ENCODE measurements at regions not wholly inside any gene's neighbourhood (a gene's known extent, or its start where the extent isn't known, plus 50 kb on each side); places are given as distances from the start of the nearest gene placed in this dataset.

DNA sequence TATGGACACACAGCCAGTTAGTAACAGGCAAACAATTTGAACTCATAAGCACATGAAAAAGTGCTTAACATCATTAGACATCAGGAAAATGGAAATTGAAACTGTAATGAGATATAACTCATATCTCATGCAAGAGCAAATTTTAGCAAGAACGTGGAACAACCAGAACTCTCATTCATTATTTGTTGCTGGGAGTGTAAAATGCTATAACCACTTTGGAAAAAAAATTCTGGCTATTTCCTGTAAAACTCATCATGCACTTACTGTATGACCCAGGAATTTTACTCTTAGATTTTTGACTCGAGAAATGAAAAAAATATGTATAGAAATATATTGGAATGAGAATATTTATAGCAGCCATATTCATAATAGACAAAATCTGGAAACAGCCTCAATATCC, 205.7 kb upstream of the PUM3 start:
- no peak for DNase-seq (ENCODE audit: low read depth)

DNA sequence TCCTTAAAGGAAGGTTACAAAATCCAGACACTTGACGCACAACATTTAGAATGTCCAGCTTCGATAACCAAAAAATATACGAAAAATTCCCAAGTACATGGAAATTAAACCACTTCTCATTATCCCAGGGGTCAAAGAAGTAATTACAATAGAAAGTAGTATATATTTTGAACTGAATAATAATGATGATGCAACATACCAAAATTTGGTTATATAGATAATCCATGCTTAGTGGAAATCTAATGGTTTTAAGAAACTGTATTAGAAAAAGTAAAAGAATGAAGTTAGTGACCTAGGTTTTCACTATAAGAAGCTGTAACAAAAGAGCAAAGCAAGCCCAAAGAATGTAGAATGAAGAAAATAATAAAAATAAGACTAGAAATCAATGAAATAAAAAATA, 204.0 kb upstream of the PUM3 start:
- no peak for DNase-seq (ENCODE audit: low read depth)

DNA sequence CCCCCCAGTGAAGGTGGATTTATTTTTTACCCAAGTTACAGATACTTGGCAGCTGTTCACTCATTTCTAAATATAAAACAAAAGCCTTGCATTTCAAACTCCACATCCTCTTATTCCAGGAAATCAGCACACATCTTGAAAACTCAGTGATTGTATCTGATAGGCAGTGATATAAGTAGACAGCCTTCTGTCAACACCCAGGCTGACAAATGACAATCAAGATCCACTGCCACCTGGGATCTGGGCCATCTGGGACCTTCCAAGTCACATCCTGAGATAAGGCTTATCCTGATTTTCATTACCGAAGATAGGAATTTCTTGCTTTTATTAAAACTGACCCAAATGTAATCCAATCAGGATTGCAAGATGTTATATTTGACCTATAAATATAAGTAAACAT, 201.3 kb upstream of the PUM3 start:
- DNase-seq (ENCODE audit: low read depth): no peak

DNA sequence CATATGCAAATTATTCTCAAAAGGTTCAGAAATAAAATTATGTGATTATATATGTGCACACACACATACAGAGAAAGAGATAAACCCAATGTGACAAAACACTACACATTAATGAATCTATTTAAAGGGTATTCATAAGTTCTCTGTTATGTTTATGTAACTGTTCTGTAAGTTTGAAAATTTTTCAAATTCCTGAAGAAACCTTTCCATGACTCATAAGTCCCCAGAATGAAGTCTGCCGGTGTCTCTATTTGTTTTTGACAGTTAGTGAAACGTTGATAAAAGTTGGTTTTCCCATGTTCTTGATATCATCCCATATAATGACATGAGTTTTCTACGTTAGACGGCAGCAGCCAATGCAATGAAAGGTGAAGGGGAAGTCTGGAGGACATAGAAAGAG, 199.5 kb upstream of the PUM3 start:
- DNase-seq (ENCODE audit: low read depth): no peak

DNA sequence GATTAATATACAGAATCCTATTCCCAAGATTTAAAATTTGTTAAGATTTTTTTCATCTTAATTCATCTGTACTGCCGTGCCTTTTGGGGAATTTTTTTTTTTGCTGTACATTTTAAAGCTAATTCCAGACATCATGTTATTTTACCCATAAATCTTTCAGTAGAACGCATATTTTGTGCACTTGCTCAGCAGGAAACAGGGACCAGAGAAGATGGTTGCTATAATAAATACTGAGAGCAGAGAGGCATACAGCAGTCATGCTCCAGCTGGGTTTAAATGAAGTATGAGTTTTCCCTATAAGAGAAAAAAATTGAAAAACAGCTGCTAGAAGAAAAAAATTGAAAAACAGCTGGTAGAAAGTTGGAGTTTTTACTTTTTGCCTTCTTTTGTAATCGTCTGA, 196.9 kb upstream of the PUM3 start:
- no peak for DNase-seq (ENCODE audit: low read depth)

DNA sequence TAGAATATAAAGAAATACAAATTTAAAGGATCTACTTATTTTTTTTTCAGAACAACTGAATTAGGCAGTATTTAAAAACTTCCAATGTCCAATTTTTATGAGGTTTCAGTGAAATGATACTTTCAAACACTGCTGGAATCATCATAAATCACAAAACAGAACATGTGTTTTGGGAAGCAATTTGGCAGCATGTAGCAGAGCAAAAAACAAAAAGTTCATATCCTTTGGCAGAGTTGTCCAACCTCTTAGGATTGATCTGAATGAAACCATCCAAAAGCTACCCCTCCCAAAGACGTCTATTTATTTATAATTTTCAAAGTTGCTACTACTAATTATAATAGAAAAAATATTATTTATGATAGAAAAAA, 192.4 kb upstream of the PUM3 start:
- DNase-seq (ENCODE audit: low read depth): no peak

DNA sequence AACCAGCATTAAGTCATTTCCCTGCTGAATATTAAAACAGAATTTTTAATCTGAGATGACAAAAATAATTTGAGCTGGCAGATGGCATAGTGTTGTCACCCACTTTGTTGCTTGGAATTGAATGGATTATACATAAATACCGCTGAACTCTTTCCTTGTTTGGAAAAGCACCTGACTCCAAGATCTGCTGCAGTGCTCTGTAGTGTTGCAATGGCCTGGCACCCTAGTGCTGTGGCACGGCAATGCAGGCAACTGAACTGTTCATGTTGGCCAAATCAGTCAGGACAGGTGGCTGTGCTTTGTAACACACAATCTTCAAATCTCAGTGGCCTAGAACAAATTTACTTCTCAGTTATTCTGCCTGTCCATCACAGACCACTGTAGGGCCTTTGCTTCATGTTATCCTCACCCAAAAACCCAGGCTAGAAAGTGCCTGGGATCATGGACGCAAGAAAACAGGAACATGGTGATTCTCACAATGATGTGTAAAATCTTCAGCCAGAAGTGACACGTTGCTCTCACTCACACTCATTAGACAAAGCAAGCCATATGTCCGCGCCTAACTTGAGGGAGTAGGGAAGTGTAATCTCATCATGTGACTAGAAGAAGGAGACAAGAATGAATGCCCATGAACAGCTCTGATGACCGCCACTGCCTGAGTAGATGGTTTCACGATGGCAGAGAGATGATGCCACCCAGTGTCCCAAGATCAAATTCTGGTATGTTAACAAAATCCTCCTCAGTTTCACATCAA, 191.9 kb upstream of the PUM3 start:
- no peak for DNase-seq (ENCODE audit: low read depth)

DNA sequence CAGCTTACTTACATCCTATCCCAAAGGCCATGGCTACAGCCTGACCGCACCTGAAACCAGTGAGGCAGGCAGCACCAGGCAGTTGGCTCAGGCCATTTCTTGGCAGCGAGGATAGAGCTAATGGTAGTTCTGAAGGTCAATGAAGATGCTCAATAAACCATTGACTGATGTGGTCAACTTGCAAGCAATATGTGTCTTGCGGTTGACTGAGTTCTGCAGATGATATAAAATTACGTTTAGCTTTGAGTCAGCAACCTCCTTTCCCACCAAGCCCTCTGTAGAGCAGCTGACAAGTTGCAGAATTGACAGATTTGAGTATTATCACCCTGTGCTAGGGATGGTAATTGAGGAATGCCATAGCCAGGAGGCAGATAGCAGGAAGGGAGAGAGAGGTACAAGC, 189.0 kb upstream of the PUM3 start:
- no peak for DNase-seq (ENCODE audit: low read depth)

DNA sequence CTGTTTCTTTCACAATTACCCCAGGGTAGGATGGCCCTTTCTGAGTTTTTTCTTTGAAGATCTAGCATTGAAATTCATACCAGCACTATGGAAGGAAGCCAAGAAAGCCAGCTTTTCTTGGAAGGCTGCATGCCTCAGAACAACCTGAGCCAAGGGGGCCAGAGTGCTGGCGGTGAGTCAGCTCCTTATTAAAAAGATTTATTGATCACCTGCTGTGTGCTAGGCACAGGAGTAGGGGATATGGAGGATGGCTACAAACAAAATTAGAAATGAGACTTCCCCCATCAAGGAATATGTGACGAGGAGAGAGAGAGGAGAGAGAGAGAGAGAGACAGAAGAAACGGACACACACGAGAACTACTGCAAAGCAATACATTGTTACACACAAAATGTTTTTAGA, 184.6 kb upstream of the PUM3 start:
- DNase-seq (ENCODE audit: low read depth): no peak

DNA sequence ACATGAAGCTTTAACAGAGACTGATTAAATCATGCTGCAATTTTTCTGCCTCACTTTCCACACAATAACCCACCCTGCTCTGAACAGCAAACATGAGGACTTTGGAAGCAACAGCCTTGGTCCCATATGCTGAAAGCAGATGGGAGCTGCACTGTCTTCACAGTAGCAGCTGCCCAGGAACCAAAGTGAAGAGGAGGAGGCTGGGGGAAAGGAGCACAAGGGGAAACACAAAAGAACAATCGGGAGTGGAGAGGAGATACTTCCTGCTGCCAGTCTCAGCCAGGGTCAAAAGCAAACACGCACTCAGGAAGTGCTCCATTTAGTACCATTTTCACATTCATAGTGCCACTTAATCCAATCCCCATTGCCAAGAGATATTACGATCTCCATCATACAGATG, 183.3 kb upstream of the PUM3 start:
- no peak for DNase-seq (ENCODE audit: low read depth)

DNA sequence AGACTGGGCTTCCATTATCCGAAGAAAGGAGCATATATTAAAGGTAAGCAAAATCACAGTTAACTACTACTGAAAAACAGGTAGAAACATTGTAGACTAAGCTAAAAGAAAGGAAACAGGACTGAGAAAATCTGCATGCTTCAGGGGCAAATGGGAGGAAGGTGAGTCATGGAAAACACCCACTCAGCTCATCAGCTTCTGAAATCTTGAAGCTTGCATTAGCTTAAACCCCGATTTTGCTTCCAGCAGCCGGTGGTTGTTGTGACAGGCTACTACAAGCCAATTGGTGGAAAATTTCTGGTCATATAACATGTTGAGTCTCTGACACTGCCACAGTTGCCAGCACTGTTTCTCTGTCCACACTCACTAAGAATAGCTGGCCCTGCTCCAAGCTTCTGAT, 179.6 kb upstream of the PUM3 start:
- no peak for DNase-seq (ENCODE audit: low read depth)

DNA sequence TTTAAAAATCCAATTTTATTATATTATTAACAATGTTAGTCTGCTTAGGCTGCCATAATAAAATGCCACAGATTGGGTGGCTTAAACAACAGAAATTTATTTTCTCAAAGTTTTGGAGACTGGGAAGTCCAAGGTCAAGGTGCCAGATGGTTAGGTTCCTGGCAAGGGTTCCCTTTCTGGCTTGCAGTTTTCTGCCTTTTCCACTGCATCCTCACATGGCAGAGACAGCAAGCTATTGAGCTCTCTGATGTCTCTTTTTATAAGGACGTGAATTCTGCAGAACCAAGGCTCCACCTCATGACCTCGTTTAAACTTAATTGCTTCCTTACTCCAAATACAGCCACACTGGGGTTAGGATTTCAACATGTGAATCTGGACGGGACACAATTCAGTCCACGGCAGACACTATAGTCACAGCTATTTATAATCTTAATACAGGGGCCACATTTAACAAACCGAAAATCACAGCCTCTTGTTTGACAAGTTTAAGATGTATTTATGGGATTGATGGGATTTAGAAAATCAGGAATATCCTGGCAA, 174.9 kb upstream of the PUM3 start:
- DNase-seq (ENCODE audit: low read depth): no peak

DNA sequence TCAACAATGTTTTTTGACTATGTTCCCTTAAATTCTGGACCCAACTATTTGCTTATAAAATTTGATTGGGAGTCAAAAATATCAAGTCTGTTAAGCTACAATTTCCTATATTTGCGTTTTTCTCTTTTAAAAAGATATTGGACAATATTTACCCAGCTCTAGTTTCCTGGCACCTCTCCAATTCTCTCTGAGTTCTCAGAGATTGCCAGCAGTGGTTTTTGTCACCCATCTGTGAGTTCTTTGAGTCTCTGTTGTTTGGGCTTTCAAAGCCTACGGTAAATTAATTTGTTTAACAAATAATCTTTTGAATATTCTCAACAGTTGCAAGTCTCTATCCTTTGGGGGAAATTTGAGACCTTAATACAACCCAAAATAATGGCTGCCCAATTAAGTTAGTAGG, 174.2 kb upstream of the PUM3 start:
- DNase-seq (ENCODE audit: low read depth): no peak

DNA sequence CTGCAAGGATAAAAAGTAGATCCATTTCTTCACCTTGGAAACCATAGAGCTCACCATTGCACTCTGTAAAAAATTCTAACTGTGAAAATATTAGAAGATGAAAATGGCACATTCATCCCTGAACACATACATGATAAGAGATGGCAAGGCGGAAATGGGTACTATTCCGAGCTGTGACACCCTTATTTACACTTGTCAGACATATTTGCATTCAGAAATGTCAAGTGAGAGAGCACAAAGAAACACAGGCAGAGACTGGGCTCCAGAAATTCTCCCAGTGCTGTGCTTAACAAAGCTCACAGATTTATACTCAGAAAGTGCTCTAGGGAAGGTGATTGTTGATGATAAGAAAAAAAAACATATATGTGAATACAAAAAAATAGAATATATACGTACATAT, 170.3 kb upstream of the PUM3 start:
- no peak for DNase-seq (ENCODE audit: low read depth)

DNA sequence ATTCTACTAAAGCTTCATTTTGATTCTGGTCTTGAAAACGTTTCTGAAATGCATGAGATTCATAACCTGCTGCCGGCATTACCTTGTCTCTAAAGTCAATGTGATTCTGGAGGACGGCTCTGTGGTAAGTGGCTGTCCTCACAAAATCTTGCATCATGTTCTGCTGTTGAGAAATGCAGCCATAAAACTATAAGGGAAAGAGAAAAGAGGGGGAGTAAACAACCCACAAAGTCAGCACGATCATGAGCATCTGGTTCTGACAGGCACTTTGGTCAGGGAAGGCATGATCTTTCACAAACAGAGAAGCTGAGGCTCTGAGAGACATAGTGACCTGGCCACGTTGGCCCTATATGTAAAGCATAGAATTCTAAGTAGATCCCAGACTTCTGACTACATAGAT, 168.9 kb upstream of the PUM3 start:
- DNase-seq (ENCODE audit: low read depth): no peak

DNA sequence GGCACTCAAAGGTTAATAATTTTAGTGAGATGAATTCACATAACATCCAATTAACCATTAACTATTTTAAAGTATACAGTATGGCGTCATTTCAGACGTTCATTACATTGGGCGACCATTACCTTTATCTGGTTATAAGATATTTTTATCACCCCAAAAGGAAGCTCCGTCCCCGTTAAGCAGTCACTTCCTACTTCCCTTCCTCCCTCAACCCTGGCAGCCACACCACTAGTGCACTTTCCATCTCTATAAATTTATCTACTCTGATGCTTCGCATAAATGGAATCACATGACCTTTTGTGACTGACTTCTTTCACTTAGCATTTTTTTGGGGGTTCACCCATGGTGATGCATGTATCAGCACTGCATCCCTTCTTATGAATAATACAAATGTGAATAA, 168.3 kb upstream of the PUM3 start:
- DNase-seq (ENCODE audit: low read depth): no peak

DNA sequence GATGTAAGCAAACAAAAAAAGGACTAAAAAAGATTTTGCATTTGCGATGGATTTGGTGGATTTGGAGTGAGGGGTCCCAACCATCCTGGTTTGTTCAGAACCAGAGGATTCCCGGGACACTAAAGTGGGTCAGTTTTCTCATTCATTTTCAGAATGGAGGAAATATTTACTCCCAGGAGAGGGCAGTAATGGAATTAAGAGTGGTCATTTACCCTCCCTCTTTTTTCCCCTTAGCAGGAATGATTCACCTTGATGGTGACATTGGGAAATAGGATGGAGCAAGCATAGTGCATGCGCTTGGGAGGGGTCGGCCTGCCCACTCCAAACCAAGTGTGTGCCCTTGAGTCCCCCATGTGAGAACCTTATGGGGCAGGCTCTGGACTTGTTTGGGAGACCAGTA, 164.2 kb upstream of the PUM3 start:
- DNase-seq (ENCODE audit: low read depth): no peak

DNA sequence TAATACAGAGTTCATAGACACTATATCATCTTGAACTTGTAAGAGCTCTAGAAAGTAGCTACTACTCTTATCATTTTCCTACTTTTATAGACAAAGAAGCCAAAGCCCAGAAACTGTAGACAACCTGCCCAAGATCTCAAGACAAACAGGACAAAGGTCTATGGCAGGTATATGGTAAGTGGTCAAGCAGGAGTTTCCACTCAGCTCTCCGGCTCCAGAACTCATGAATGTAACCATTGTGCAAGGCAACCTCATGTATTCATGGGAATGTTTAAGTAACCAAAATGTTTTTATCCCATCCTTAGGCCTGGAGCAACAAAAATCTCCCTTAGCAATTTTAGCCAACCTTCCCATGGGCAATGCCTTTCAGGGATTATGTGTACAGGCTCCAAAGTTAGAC, 163.4 kb upstream of the PUM3 start:
- no peak for DNase-seq (ENCODE audit: low read depth)

DNA sequence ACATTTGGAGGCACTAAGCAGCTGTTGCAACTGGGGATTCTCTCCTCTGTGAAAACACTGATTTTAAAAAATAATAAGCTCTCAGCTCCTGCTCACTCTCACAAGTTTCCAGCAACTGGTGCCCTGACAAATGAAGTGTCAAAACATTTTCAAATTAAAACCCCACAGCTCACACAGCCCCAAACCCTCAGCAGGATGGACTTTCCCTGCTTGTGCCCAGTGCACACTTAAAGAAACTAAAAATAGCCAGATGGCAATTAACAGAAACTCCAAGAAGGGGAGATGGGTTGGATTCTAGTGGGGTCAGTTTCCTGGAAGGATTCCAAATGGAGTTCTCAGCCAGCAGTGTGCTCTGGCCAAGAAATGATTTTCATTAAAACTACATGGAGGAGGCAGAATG, 163.0 kb upstream of the PUM3 start:
- DNase-seq (ENCODE audit: low read depth): no peak

DNA sequence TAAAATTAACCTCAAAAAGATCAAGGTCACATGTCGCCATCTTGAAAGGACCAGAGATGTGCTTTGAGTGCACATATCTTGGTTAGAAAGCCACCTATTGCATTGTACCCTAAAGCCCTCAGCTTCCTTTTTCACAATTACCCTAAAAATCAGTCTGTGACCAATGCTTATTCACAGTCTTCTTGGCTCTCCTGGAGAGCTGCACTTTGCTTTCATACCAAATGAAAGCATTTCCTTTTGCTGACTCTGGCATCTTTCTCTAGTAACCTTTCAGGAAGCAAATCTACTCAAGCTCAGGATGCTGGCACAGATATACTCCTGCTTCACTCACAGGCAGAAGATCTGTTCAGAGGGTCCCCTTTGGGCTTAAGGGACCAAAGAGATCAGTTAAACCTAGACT, 160.7 kb upstream of the PUM3 start:
- no peak for DNase-seq (ENCODE audit: low read depth)

DNA sequence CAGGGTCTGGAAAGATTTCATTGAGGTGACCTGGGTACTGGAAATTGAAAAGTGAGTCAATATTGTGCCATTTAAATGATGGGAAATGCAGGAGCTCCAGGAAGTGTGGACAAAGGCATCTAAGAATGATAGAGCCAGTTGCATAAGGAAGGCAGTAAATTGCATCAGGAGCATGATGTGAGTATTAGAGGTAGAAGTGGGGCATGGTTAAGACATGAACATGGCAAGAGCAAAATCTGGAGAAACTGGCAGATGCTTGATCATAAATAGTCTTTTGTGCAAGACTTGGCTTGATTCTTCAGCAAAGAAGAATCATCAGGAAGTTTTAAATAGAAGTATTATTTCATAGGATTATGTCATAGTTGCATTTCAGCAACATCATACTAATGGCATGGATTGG, 157.4 kb upstream of the PUM3 start:
- DNase-seq (ENCODE audit: low read depth): no peak

DNA sequence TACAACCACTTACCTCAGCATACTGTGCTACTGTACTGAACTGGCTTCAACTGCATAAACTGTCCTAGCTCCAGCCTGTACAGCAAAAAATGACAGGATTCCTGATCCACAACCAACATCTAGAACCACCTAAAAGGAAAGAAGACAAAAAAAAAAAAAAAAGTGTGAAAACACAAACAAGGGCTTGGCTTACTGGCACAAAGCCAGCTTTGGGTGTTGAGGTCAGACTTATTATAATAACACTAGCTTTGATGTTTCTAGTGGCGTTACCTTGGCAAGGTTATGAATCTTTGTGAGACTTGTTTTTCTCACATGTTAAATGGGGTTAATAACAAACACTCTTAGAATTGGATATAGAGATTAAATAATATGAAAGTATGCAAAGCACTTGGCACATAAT, 148.5 kb upstream of the PUM3 start:
- no peak for DNase-seq (ENCODE audit: low read depth)

DNA sequence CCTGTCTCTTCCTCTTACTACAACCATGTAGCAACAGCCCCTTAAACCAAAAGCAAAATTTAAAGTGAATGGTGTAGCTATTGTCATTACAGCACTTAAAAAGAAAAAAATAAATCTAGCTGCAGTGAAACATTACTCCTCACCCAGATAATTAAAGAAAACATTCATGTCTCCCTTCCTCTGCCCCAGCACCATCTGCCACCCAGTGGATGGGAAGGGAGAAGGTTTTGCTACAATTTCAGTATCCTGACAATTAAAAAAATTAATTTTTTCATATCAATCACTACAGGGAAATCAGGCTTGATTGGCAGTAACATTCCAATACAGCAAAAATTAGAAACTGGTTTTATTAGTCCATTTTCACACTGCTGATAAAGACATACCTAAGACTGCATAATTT, 147.4 kb upstream of the PUM3 start:
- no peak for DNase-seq (ENCODE audit: low read depth)

DNA sequence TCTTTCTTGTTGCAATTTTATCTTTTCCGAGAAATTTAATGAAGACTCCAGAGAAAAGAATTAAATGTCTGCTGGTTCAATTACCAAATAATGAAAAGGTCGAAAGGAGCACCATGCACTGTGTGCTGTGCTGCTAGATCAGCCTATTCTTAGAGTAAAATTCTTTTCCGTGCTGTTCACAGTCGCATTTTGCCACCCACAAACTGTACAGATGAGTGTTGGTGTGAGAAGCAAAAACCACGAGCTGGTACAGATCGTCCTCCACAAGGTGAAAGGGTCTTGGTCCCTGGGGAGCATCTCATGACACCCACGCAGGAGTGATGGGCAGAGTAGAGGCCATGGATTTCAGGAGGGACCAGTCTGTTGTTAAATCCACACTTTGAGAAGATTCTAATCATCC, 143.8 kb upstream of the PUM3 start:
- no peak for DNase-seq (ENCODE audit: low read depth)

DNA sequence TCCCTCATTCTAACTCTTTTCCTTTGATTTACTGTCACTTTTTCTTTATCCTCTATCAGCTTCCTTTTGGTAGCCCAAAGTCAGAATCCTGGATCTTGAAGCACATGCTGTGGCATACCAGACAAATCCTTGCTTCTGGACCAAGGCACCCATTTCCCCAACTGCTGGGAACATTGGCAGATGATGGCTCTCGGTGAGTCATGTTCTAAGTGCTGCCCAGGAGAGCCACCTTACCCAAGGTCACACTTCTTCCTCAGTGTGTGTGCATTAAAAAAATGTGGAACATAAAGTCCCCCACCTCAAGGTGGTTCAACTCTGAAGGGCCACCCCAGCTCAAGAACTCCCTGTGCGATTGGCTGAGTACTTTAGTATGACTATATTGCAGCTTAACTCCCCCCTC, 141.4 kb upstream of the PUM3 start:
- no peak for DNase-seq (ENCODE audit: low read depth)
